ENCODE measurements at regions not wholly inside any gene's neighbourhood (a gene's known extent, or its start where the extent isn't known, plus 50 kb on each side); places are given as distances from the start of the nearest gene placed in this dataset.
"Not testable (repeated sequence)": the region's sequence is repeated elsewhere in the genome, so short reads cannot be mapped to it uniquely, and the experiment has no call there.

GRCh38 chr3:103512595-103512994 lies 1077.8 kb downstream of the ZPLD1 start:
- no peak for DNase-seq

- DNase-seq: no peak
Observed at GRCh38 chr3:103513003-103513402, 1078.2 kb downstream of the ZPLD1 start.

- no peak for DNase-seq
Observed at GRCh38 chr3:103515116-103515515, 1080.3 kb downstream of the ZPLD1 start.

DNA sequence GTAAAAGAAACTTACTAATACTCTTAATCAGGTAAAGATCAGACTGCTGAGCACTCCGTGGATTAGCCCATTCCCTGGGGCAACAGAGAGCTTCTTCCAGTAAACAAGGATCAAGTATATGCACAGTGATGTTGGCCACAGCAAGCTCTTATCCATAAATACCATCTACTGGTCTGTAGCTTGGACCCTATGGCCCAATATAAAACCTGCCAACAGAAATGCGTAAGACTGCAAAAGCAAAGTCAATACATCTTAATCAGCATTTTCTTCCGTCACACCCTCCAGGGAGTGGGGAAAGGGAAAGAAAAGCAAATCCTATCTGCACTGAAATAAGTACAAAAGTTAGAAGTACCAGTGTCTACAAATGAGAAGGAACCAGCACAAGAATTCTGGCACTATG lies 1082.1 kb downstream of the ZPLD1 start:
- no peak for DNase-seq

DNA sequence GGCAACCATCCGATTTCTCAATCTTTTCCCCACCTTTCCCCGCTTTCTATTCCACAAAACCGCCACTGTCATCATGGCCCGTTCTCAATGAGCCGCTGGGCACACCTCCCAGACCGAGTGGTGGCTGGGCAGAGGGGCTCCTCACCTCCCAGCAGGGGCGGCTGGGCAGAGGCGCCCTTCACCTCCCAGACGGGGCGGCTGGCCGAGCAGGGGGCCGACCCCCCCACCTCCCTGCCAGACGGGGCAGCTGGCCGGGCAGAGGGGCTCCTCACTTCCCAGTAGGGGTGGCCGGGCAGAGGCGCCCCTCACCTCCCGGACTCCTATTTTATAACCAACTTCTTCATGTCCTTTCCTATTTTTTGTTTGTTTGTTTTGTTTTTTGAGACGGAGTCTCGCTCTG lies 1096.5 kb downstream of the ZPLD1 start:
- DNase-seq: not testable (repeated sequence)

- DNase-seq: no peak
Observed at GRCh38 chr3:103532986-103533385, 1098.2 kb downstream of the ZPLD1 start.

- no peak for DNase-seq
Observed at GRCh38 chr3:103554451-103554850, 1119.6 kb downstream of the ZPLD1 start.

GRCh38 chr3:103564116-103564515 lies 1129.3 kb downstream of the ZPLD1 start:
- DNase-seq: not testable (repeated sequence)

DNA sequence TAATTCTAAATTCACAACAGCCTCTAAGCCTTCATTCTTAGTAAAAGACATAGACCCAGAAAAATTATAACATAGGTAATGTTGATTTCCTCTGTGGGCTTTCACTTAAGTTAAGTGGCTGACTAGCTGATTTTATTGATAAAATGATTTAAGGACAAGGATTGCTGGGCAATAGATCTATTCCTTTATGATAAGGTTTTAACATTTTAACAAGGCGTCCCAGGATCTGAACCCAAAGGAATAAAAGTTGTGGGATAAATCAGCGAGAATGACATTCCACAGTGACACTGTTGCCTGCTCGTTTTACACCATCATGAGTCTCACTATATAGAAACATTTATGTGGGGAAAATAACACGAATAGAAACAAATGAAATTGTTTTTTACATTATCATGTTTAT lies 1151.0 kb downstream of the ZPLD1 start:
- no peak for DNase-seq

- DNase-seq: no peak
Observed at GRCh38 chr3:103589770-103590169, 1155.0 kb downstream of the ZPLD1 start.

DNA sequence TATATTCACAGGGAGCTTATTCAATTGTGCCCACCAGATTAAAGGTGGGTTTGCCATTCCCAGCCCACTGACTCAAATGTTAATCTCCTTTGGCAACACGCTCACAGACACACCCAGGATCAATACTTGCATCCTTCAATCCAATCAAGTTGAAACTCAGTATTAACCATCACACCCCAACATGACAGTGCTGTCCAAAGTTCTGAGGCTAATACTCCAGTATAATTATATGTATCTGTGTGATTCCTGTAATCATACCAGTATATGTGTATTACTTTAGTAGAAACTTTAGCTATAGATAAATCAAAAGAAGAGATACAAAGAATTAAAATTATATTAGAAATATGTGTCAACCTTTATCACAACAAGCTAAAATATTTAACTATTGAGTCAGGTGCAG lies 1166.0 kb downstream of the ZPLD1 start:
- DNase-seq: no peak

DNA sequence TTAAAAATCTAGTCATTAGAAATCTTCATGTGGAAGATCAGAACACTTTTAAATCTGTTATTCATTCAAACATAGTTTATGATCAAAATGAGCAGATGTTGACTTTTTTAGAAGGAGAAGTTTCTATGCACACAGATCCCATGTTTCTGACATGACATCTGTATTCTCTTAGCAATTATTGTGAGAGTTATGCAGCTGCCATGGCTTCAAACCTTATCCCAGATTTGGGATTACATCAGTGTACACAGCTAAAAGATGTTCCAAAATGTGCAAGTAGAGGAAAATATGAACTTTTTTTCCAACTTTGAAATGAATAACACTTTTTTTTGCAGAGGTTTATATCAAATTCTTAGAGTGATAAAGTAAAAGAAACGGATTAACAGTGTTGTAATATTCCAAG lies 1166.9 kb downstream of the ZPLD1 start:
- no peak for DNase-seq

GRCh38 chr3:103609472-103609871 lies 1174.7 kb downstream of the ZPLD1 start:
- no peak for DNase-seq

DNA sequence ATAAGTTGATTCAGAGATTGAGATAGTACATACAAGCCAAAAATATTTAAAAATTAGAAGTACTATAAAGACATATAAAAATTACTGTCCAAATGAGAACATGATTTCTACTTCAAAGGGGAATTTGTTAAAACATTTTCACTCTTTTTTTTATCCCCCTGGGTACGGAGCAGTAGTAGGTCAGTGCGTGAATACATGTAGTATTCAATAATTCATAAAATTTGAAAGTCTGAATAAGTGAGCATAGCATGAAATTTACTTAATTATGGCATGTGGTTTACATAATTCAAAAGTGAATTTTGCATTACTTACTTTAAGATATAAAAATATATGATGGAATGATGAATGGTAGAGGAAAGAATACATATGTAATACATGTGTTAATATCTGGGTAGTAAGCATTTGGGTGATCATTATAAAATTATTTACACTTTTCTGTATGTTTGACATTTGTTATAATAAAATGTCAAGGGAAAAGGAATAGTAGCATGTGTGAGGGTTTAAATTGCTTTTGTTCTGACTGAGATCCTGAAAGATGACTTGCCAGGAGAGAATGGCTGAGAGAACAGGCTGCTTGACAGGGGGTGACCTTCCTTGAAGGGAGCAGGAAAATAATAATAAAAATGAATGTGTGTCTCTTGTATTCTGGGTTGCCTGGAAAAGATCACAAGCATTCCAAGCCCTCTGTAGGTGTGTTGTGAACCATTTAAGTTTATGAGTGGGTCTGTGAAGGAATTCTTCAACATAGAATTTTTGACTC lies 1178.8 kb downstream of the ZPLD1 start:
- DNase-seq: no peak

GRCh38 chr3:103614719-103615118 lies 1179.9 kb downstream of the ZPLD1 start:
- no peak for DNase-seq

- no peak for DNase-seq
Observed at GRCh38 chr3:103617961-103618360, 1183.1 kb downstream of the ZPLD1 start.

DNA sequence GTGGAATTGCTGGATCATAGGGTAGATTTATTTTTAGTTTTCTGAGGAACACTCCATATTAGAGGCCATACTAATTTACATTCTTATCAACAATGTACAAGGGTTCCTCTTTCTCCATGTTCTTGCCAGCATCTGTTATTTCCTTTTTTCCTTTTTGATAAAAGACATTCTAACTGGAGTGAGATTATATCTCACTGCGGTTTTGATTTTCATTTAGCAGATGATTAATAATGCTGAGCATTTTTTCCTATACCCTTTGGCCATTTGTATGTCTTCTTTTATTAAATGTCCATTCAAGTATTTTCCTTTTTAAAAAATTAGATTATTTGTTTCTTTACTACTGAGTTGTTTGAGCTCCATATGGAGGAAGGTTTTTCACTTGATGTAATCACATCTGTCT lies 1189.5 kb downstream of the ZPLD1 start:
- no peak for DNase-seq

DNA sequence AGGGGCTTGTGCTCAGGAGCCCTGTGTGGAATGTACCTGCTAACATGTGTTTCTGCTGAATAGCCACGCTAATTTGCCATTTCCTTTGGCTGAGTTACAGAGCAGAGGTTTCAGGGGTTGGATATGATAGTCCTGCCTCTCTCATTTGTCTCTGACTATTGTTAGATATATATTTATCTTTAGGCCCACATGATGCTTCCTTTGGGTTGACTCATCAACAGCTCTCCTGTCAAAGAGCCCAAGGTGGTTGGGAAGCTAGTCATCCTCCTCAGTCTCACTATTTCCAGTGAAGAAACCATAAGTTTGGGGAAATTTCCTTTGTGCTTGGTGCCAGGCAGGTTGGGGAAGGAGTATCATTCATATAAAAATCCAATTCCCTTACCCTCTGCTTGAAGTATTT lies 1194.6 kb downstream of the ZPLD1 start:
- no peak for DNase-seq

DNA sequence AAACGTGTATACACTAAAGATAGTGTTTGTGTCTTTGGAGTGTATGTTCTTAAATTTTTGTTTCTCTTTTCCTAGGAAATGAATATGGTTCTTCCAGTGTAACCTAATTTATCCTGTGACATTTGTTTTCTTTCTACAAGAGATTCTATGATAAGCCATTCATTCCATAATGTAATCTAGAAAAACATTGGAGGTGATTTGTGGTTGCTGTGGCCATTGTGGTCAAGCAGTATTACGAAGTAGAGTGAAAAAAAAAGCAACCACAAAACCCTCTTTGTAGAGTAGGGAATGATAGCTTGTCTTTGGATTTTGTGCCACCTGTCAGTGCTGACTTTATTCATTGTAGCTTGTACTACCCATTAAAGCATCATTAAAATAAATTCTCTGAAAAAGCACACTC lies 1209.6 kb downstream of the ZPLD1 start:
- no peak for DNase-seq

- no peak for DNase-seq
Observed at GRCh38 chr3:103653996-103654395, 1219.2 kb downstream of the ZPLD1 start.

DNA sequence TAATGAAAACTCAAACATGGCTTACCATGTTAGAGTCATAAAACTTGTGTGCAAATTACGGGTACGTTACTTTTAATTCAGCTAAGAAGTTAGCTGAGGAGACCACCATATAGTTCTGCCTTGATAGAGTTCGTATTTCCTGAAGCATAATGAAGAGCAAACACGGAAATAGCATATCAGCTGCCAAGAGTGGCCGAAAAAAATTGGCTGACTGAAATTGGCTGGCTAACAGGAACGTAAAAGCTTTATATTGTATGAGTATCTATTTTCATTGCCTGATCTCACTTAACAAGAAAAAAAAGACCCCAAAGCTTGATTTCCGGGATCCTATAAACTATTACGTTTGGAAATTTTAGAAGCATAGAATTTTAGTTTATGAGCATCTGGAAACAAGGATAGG lies 1222.9 kb downstream of the ZPLD1 start:
- no peak for DNase-seq

DNA sequence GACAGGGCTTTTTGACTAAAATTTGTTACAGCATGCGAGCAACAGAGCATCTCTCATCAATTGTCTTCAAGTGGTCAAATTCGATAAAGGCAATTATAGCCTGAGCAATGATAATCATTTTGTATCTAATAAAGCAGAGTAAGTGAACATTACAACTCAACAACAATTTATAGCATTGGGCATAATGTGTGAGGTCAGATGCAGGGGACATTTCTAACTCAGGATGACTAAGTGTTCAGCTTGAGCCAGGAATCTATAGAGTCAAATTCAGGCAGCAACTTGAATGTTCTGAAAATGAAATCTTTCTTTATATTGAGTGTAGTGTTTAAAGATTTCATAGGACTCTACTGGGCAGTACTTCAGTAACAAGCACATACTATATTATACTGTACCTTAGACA lies 1226.0 kb downstream of the ZPLD1 start:
- DNase-seq: no peak

GRCh38 chr3:103662591-103662990 lies 1227.8 kb downstream of the ZPLD1 start:
- DNase-seq: no peak

DNA sequence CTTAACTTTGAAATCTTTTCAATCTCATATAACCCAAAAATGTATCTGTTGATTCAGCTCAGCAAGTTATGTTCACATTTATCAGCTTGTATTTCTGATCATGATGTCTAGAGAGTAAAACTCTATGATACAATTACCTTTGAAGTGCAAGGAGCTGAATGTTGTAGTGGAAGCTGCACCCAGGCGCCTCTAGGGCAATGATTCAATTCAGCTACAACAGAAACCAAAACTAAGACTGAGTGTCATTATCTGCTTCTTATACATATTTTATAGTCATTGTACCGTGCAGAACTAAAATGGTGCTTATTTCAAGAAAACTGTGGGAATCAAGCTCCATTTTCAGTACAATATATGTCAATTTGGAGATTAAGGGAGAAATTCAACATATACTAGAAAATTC lies 1237.5 kb downstream of the ZPLD1 start:
- no peak for DNase-seq

DNA sequence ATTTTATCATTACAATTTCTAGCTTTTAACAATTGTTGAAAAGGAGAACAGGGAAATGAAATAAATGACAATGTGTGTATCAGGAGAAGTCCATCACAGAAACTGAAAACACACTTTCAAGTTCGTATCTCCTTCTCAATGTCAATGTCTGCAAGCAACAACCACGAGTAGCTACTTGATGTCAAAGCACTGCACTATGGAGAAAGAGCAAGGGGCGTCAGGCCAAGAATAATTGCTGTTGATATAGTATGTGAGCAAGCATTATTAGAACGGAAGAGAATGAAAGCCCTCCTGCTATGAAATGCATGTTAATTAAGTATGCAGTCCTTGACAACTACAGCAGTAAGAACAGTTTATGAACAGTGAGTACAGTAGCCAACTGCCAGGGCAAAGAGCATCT lies 1250.1 kb downstream of the ZPLD1 start:
- DNase-seq: no peak

Measured in activated naive CD4-positive, alpha-beta T cell treated with Interleukin-2 at 50 U/mL for 16 hours (primary cell).